NCI-H1694 treated with DMSO at 0.1 percent for 48 hours (cell line): ENCODE measurements at regions not wholly inside any gene's neighbourhood (a gene's known extent, or its start where the extent isn't known, plus 50 kb on each side); places are given as distances from the start of the nearest gene placed in this dataset.
"Not testable (repeated sequence)": the region's sequence is repeated elsewhere in the genome, so short reads cannot be mapped to it uniquely, and the experiment has no call there.

Experiments
- DNase-seq: peaks from one replicate; lab custom pipeline; 2025; lab: John Stamatoyannopoulos, UW

DNA sequence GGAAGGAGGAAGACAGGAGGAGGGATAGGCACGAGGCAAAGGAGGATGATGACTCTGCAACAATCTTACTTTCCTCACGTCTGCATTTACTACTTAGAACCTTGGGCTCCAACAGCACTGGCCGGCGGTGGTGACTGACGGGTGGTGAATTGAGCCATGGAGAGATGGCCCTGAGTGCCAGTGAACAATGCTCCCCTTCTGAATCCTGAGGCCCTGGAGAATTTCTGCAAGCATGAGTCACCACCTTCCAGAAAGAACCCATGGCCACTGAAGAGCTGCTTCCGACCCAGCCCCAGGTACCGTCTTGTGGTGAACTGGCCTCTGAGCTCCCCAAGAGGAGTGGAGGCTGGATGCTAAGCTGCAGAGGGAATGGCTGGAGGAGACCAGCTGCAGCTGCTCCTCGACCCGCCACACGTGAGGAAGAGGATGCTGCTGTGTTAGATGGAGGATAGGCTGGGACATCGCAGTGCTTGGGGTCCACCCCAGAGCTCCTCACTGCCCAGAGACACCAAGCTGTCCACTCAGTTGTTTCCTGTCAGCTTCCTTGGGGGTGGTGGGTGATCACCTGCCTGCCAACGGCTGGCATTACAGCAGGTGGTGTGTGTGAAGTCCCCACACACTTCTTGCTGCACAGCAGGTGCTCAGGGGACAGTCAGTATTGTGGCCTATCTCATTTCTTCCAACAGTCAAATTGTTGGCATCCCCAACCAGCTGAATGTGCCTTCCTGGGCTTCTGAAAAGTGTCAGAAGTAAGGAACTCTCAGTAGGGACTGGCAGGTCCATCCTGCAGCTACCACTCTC is 186.5 kb upstream of the ID2 start:
- no peak for DNase-seq

DNA sequence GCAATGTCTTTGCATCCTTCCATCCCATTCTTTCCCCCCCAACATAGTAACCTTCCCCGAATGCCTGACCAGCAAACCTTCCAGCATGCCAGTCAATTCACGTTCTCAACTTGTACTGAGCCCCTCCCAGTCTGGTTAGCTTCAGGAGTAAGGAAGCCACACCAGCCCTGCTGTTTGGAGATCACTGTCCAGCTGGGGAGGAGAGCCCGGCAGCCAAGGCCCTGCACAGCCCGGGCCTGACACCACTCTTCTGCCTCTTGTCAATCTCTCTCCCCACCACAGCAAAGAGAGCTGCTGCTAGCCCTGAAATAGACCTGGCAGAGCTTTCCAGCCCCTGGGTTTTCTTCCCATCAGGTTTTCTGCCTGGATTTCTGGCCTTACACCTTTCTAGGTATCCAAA is 185.8 kb upstream of the ID2 start:
- no peak for DNase-seq

DNA sequence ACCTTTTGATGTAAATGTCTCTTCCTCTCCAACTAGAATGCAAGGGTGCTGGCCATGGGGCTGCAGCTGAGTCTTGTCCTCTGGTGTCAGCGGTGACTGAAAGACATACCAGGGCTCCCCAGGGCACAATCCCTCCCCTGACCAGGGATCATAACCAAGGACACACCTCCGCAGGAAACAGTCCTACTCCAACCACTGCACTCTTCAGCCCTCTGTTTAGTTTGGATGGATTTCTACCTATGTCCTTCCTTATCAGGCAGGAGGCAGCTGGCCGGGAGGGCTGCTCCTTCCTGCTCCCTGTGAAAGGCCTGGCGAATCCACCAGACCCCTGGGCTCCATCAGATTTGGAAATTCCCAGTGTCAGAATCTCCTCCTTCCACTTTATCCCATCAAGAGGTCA is 185.2 kb upstream of the ID2 start:
- no peak for DNase-seq

DNA sequence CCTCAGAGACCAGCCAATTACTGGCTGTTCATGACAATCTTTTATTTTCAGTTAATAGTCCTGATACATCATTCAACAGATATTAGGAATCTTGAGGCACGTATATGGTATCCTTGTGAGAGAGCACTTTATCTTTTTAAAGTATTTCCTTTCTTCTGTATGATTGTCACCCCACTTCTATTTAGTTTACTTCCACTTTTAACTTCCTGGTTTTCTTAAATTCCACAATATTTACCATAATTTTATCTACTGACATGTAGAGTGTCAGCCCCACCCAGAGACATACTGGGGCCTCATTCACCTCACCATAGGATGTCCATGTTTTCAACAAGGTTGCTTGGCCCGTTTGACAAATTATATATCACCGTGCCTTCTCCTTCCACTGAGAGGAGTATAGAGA is 182.9 kb upstream of the ID2 start:
- no peak for DNase-seq

DNA sequence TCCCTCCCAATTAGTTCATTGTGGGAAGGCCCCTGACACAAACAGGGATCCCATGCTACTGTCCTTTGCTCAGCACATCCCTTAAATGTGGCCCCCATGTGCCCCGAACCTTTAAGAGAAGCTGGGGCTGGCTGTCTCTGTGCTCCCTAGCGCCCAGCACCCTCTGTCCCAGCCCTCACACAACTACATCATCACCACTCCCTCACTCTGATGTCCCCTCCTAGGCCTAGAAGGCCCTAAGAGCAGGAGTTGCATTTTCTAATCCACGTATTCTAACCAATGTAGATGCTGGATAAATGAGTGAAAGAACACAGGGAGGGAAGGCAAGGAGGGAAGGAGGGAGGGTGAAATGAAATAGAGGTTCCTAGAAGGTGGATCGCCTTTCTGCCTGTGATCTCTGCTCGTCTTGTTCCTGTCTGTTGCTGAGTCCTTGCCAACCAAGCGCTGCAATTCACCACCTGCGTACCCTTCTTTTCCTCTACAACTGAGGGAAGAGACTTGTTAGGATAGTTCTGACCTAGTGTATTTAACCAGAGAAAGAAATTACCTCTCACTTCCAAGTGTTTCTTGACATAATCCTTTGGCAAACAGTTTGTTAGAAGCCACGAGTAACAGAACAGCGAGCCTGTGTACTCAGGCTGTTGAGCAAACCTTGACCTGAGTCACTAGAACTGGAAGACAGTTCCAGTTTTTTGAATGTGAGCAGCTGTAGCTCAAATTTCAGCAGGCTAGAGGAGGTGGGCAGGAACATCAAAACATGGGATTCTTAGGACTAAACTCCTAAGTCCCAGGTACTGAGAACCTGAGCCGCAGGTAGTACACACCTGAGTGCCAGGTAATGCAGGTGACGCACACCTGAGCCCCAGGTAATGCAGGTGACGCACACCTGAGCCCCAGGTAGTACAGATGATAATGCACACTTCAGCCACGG is 181.5 kb upstream of the ID2 start:
- no peak for DNase-seq

DNA sequence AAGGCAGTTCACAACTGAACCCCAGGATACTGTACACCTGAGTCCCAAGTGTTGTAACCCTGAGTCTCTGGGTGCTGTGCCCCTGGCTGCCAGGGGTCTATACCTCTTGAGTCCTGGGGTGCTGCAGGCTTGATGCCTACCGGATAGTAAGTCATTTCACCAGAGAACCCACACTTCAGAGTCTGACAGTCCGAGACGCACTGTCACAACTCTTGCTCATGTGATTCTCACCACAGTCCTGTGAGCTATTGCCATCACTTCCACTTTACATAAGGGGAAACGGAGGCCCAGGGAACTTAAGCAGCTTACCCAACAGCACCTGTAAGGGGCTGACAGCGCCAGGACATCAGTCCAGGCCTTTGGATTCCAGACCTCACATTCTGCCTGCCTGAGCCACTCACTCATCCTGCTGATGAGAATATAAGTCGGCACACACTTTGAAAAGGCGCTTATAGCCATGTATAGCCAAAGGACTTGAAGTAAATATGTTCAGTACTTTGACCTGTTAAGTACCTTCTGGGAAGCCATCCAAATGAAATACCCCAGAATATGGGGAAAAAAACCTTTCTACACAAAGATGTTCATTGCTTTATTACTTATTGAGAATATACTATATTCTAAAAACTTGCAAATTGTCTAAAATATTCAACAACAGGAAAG is 180.7 kb upstream of the ID2 start:
- DNase-seq: no peak

DNA sequence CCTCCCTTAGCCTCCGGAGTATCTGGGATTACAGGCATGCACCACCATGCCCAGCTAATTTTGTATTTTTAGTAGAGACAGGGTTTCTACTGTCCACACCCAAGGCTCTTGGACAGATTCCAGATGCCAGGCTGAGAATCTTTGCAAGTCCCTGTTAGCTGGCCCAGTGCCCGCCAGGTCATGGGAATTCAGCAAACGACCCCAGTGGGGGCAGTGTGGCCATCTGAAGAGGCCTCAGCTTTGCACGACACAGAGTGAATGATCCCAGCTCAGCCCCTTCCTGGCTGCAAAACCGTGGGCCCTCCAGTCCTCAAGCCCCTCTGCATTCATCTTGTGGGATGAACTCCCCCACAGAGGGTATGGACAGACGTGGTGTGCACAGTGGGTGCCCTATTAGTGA is 179.5 kb upstream of the ID2 start:
- no peak for DNase-seq

DNA sequence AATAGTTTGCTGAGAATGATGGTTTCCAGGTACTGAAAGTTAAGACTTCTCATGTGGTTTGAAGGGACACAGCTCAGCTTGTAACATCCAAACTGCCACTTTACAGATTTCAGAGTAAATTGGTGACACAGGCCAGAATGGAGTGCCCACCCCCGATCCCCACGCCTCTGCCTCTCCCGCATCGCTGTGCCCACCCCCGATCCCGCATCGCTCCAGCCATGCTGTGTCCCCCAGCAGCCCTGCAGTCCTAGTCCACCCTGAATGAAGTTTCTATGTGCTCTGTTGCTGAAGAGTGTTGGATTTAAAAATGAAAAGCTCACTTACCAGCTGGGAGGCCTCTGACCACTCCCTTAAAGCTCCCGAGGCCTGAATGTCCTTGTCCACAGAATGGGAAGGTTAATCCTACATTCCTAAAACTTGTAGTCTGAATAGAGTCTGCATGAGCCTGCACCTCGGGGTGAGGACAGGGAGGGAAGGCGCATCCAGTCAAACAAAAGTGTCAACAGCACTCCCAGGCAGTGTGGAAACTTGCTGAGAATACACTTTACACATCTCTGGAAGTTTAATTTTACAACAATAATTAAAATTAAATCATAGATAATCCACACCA is 176.4 kb upstream of the ID2 start:
- no peak for DNase-seq

DNA sequence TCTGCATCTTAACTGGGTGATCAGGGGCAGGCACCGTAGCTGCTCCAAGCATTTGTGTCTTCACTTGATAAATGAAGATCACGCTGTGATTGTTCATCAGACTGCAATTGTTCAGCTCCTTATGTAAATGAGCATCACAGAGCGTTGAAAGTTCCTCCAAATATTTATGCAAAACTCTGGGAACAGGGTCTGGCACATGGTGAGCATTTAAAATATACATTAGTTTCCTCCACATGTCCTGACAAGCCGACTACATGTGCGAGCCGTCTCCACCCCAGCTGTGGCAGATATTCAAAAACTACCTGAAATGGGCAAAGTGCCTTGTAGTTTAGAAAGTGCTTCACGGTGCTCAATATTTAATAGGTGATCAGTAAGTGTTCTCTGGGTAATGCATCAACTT is 175.1 kb upstream of the ID2 start:
- no peak for DNase-seq

DNA sequence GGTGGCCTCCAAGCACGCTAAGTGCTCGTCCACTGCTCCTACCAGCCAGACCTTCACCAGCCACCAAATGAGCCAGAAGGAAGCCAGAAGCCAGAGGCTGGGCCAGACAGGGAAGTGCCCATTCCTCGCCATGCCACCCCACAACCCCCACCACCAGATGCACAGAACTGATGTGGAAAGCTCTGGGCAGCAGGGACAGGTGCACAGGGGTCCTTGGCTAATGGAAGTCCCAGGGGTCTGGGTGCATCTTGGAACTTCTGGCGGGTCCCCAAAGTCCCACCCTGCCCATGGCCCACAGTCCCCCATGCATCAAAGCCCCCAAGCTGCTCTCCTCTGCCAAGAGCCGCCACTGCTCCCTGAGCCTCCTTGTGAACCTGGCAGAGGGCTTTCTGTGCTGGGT is 173.1 kb upstream of the ID2 start:
- DNase-seq: no peak

DNA sequence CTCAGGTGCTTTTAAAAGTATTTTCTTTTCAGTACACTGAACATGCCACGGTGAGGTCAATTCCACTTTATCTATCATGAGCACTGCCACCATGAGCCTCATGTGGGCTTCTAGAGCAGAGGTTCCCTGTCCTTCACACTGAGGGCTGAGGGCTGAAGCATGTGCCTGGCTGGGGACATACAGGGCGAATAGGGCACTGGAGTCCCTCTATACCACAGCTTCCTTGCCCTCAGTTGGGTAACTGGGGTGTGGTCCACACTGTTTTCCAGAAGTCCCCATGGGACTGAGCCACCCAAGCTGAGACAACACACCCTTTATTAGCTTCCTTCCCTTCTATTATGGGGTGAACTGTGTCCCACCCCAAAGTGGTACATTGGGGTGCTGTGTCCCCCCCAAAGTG is 172.2 kb upstream of the ID2 start:
- no peak for DNase-seq

DNA sequence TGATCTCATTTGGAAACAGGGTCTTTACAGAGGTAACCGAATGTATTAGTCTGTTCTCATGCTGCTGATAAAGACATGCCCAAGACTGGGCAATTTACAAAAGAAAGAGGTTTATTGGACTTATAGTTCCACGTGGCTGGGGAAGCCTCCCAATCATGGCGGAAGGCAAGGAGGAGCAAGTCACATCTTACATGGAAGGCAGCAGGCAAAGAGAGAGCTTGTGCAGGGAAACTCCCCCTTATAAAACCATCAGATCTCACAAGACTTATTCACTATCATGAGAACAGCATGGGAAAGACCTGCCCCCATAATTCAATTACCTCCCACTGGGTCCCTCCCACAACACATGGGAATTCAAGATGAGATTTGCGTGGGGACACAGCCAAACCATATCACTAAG is 171.8 kb upstream of the ID2 start:
- not testable (repeated sequence) for DNase-seq

DNA sequence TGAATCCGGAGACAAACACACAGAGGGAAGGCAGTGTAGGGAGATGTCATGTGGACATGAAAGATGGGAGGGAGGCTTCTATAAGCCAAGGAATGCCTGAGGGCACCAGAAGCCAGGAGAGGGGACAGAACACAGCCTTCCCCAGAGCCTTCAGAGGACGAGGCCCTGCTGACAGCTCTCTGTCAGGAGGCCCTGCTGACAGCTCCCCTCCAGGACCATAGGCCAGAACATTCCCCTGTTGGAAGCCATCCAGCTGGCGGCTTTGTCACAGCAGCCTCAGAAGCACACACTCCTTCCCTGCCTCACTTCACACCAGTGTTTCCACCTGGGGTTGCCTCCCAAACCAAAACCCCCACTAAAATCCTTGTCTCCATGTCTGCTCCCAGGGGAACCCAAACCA is 171.3 kb upstream of the ID2 start:
- no peak for DNase-seq

DNA sequence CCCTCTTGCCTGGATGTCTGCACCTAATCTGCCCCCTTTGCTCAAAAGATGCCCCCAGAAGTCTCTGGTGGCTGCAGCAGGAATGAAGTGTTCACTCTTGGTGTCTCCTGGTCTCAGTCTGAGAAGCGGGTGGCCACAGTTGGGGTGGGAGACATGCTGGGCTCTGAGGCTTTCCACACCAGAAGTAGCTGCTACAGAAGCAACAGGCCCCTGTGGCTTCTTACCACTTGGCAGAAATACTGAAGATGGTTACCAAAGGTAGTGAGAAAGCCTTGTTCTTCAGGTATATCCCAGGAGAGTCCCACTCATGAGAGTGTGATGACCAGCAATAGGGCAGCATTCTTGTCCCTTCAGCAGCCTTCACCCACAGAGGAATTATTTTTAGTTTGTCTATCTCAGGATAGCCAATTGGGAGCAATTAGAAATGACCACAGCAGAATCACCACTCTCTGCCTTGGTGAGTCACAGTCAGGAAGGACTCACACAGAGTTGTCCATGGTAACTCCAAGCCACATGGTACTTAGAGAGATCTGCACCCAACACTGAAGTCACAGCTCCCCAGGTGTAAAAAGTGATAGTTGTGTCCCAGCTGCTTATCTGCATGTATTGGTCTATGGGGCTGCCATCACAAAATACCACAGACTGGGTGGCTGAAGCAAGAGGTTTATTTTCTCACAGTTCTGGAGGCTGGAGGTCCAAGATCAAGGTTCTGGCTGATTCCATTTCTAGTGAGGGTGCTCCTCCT is 169.8 kb upstream of the ID2 start:
- DNase-seq: no peak

DNA sequence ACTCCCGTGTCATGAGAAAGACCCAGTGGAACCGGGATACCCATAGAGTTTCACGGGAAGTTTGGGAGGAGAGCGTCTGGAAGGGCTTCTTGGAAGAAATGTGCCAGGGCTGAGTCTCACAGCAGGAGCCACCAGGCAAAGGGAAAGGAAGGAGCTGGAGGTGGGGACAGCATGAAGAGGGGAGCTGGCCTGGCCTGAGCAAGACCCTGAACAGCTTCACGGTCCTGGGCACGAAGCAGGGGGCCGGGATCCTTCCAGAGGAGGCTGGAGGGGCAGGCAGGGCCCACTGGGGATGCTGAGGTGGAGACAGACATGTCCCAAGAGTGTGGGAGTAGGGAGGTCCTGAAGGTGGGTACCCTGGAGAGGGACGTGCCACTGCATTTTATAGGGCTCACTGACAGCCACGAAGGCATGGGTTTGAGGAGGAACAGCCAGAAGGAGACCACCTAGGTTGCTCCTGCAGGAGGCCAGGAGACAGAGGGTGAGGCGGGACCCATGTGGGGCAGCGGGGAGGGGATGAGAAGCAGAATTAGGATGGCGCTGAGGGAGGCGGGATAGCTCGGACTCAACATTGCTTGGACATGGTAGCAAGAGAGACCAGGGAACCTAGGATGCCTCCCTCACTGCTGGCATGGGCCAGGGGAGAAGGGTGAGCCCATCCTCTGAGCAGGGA is 168.1 kb upstream of the ID2 start:
- no peak for DNase-seq

DNA sequence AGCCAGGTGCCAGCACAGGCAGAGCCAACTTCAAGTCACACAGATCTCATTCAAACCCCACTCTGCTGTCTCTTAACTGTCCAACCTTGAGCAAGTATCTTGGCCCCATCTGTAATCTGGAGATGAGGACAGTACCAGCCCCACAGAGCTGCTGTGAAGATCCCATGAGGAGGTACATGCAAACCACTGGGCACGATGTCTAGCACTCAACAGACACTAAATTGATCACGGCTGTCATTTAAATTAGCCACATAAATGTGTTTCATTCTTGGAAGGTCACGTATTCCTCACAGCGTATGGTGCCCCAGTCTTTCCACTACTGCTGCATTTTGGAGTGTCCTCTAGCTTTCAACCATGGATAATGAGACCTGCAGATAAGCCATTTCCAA is 167.6 kb upstream of the ID2 start:
- no peak for DNase-seq

DNA sequence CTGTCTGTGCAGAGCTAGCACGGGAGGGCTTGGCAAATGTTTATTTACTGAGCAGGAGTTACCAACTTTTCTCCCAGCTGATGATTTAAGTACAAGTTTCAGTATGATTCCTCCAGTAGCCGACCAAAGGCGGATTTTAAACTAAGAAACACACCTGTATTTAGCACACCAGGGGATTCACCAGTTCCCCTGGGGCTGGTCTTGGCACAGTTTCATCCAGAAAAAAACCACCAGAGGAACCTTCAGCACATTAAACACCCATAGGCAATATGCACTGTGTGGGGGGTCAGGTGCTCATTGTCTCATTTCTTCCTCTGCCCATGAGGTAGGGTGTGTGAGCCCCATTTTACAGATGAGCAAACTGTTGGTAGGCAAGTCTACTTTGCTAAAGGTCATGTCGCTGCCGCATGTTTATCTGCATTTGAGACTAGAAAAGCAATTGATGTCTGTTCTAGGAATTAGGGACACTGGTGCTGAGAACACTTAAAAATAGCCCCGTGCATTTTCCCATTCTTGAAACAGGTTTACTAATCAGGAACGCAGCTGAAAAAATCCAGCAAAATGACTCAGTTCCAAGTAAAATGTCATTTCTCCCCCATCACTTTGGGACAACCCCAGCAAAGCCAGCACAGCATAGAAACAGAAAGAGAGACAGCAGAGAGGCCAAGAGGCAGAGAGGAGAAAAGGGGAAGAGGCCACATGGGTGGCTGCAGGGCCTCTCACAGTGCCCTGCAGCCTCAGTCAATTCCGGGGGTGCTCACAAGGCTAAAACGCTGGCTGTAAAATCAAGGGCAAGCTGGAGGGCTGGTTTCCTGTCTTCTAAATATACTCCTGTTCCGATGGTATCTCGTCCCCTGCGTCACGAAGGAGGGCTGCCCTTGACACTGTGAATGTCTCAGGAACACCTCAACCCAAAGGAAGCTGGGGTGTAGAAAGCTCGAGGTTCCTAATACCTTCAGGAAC is 166.8 kb upstream of the ID2 start:
- no peak for DNase-seq

DNA sequence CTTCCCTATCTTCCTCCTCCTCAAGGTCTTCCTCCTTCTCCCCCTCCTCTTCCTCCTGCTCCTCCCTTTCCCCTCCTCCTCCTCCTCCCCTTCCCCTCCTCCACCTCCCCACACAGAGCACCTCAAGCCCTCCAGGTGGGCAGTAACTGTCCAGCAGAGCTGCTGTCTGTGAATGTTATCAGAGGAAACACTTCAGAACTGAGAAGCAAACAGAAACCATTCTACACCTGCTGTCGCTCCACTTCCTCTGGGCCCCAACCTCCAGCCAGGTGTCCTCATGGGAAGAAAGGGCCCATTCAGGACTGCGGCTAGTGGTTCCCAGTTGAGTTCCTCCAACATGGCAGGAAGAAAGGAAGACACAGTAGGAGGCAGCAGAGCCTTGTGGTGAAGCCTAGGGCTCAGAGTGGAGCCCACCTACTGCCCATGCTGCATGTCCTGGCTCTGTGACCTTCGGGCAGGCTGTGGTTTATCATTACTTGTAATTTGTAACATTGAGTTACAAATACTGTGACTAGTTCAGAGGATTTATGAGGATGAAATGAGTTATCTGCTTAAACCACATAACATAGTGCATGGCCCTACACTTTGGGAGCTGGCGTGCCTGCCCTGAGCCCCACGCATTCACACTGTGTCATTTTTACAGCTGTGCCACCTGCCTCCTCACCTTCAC is 165.9 kb upstream of the ID2 start:
- no peak for DNase-seq

DNA sequence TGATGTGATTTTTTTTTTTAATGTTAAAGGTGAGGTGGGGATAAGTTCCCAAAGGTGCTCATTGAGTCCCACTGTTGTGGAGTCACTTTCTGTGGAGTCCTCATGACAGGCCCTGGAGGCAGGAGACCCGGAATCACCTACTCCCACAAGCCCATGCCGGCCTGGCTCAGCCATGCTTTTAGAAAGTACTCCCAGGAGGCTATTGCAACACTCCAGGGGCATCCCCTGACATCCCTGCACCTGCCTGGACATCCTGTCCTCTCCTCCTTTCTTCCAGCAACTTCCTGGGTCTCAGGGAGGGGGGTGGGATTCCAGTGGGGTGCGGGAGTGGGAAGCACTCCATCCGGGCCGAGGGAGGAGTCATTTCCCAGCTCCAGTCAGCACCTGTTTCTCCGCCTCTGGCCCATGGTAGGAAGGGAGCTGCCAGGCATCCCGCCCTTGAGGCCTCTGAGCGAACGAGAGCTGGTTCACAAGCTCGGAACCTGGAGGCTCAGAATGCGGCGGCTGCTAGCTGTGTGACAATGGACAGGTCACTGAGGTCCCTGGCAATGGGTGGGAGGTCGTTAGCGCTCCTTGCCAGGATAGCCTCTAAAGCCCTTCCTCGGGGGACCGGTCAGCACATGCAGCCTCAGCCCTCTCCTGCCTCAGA is 163.9 kb upstream of the ID2 start:
- no peak for DNase-seq
